ENCODE measurements at regions not wholly inside any gene's neighbourhood (a gene's known extent, or its start where the extent isn't known, plus 50 kb on each side); places are given as distances from the start of the nearest gene placed in this dataset.
A peak's percentile ranks its signal among the peaks of the same experiment; 100 is the strongest.
"Not testable (repeated sequence)": the region's sequence is repeated elsewhere in the genome, so short reads cannot be mapped to it uniquely, and the experiment has no call there.

GRCh38 chr22:19658967-19659804, 55.1 kb upstream of the SEPTIN5 start:
- TF ChIP-seq CTCF (IDR thresholded peaks at IDR 0.05; ENCODE audit: insufficient read depth, low read depth, low read length, missing control alignments) = no peak
- DNase-seq (ENCODE audit: low read depth) = no peak
- no peak overlapping the region for H3K4me3 ChIP-seq (ENCODE audit: low read length)

GRCh38 chr22:19659805-19660345, 54.4 kb upstream of the SEPTIN5 start:
- no peak for TF ChIP-seq CTCF (IDR thresholded peaks at IDR 0.05; ENCODE audit: insufficient read depth, low read depth, low read length, missing control alignments)
- no peak for DNase-seq (ENCODE audit: low read depth)
- H3K4me3 ChIP-seq (ENCODE audit: low read length) = no peak overlapping the region

GRCh38 chr22:19660583-19660982, 53.7 kb upstream of the SEPTIN5 start:
- not testable (repeated sequence) for DNase-seq (ENCODE audit: low read depth); H3K4me3 ChIP-seq (ENCODE audit: low read length)

GRCh38 chr22:19661156-19661555, 53.1 kb upstream of the SEPTIN5 start:
- TF ChIP-seq CTCF (IDR thresholded peaks at IDR 0.05; ENCODE audit: insufficient read depth, low read depth, low read length, missing control alignments) = no peak
- no peak for DNase-seq (ENCODE audit: low read depth)
- H3K4me3 ChIP-seq (ENCODE audit: low read length) = no peak overlapping the region

- not testable (repeated sequence) for DNase-seq (ENCODE audit: low read depth); H3K4me3 ChIP-seq (ENCODE audit: low read length)
These were observed 52.1 kb upstream of the SEPTIN5 start for GRCh38 chr22:19662049-19662684.

- DNase-seq (ENCODE audit: low read depth) = peak; percentile 46
- no peak for TF ChIP-seq CTCF (IDR thresholded peaks at IDR 0.05; ENCODE audit: insufficient read depth, low read depth, low read length, missing control alignments)
- H3K4me3 ChIP-seq (ENCODE audit: low read length) = no peak overlapping the region
These were observed 51.0 kb upstream of the SEPTIN5 start for GRCh38 chr22:19663286-19663815.

GRCh38 chr22:19663821-19664355, 50.4 kb upstream of the SEPTIN5 start:
- no peak for DNase-seq (ENCODE audit: low read depth)
- H3K4me3 ChIP-seq (ENCODE audit: low read length) = no peak overlapping the region
- no peak for TF ChIP-seq CTCF (IDR thresholded peaks at IDR 0.05; ENCODE audit: insufficient read depth, low read depth, low read length, missing control alignments)
